Ectodermal cell (in vitro differentiated cells): ENCODE measurements at regions not wholly inside any gene's neighbourhood (a gene's known extent, or its start where the extent isn't known, plus 50 kb on each side); places are given as distances from the start of the nearest gene placed in this dataset.

Source experiments
- H3K27ac ChIP-seq: 2 replicates; pipeline ENCODE4 v1.7.0; 2013; ENCODE audit warnings: mild to moderate bottlenecking, low read depth, low read length; ENCODE audit not compliant: insufficient read depth, poor library complexity, severe bottlenecking
- H3K27me3 ChIP-seq: 2 replicates; pipeline ENCODE4 v1.7.0; 2013; ENCODE audit warnings: mild to moderate bottlenecking, low read length; ENCODE audit not compliant: insufficient read depth, control insufficient read depth, poor library complexity, severe bottlenecking
- H3K36me3 ChIP-seq: one replicate; pipeline ENCODE4 v1.7.0; 2013; ENCODE audit warnings: low read length; ENCODE audit not compliant: control insufficient read depth, insufficient read depth
- H3K4me1 ChIP-seq: one replicate; pipeline ENCODE4 v1.7.0; 2013; ENCODE audit warnings: low read length; ENCODE audit not compliant: control insufficient read depth, insufficient read depth
- H3K4me3 ChIP-seq: 2 replicates; pipeline ENCODE4 v1.7.0; 2013; ENCODE audit warnings: low read depth, low read length, control low read depth; ENCODE audit not compliant: insufficient read depth
- H3K9me3 ChIP-seq: 2 replicates; pipeline ENCODE4 v1.7.0; 2013; ENCODE audit warnings: mild to moderate bottlenecking, low read length, moderate library complexity; ENCODE audit not compliant: control insufficient read depth
- WGBS, 2 experiments: methylation state at CpG; one replicate each; pipeline ENCODE4 v1.1.7; 2013; ENCODE audit warnings: missing lambda C conversion rate in 2 of 2; 5-methylcytosine and 5-hydroxymethylcytosine counted together

DNA sequence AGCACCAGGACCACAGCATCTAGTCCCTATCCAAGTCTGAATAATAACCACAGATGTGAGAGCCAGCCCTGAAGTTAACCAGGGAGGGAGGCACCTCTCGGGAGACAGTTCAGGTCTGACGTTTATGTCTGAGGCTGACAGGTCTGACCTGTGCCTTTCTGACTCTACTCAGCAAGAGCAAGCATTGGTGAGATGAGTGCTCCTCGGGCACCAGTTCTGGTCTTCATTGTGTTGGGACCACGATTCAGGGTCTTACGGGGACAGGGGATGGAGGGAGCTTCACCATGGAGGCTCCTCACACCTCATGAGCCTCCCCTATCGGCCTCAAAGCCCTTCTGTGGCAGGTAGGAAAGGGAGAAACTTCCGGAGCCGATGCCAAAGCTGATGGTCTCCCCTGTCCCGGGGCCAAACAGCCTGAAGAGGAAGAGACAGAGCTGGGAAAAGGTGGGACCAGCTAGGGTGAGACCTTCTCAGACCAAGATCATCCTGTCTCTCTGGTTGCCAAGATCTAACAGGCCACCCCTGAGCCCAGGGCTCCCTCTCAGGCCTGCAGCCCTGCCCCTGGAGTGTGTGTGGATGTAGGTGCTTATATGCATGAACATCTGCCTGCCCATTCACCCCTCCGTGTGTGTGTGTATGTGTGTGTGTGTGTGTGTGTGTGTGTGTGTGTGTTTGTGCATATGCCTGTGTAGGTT lies 170.5 kb downstream of the VEGFA start:
- Histone ChIP-seq H3K36me3 (no peaks in the 10 kb centered on the region), H3K27me3 (no peaks in the 10 kb centered on the region), H3K27ac (no peak overlapping the region), H3K4me1 (peaks cover 9% of the 10 kb centered on the region), H3K9me3 (no peaks in the 10 kb centered on the region), H3K4me3 (no peak overlapping the region)
- WGBS, 2 experiments: 95 to 97% methylated on average over 10 of the region's 10 CpGs

DNA sequence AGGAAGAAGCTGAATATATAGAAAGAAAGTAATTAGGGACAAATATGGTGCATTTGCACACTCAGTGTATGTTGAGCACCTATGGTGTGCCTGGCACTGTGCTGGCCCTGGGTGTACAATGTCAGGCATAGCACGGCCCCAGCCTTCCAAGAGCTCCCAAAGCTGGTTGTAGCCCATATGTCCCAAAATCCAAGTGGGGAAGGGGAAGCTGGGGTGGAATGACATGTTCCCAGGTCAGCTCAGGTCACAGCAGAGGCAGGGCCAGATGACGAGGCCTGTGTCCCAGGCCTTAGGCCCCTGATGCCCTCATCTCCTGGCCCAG lies 170.0 kb downstream of the VEGFA start:
- Histone ChIP-seq H3K4me1 (peaks cover 9% of the 10 kb centered on the region), H3K27ac (no peak overlapping the region), H3K9me3 (no peaks in the 10 kb centered on the region), H3K4me3 (no peak overlapping the region), H3K27me3 (no peaks in the 10 kb centered on the region), H3K36me3 (no peaks in the 10 kb centered on the region)
- WGBS, 2 experiments: 93 to 96% methylated on average over 2 of the region's 2 CpGs

DNA sequence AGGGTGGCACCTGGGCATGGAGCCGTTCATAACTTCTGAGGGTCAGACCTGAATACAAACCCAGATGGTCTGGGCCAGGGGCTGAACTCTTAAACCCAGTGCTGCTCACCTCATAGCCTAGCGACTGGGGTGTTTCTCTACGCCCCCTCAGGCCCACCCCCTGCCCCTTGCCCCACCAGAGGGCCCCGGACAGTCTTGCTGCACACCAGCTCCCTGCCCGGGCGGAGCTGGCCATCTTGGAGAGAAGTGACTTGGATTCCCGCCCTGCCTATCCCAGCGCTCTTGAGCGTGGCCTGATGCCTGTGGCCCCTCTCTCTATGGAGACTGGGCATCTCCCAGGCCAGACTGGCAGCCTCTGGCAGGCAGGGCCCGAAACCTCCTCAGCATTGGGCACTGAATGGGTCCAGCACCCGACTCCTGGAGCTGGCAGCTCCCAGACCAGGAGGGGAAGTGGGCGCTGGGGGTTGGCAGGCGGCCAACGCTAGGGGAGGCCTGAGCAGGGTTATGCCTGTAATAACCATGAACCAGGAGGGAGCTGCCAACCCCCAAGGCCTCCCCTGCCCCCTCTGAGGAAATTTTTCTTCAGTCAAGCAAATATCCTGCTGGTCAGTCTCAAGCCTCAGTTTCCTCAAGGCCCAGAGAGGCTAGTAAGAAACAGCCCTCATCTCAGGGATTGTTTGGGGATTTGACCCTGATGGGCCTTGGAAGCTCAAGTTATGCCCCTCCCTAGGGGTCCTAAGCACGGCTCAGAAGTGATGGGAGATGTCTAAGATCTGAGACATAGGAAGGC lies 169.5 kb downstream of the VEGFA start:
- Histone ChIP-seq H3K36me3 (no peaks in the 10 kb centered on the region), H3K4me3 (no peak overlapping the region), H3K27me3 (no peaks in the 10 kb centered on the region), H3K4me1 (peaks cover 9% of the 10 kb centered on the region), H3K9me3 (no peaks in the 10 kb centered on the region), H3K27ac (no peak overlapping the region)
- 93% methylated on average over 15 of the region's 15 CpGs for WGBS, 2 experiments

DNA sequence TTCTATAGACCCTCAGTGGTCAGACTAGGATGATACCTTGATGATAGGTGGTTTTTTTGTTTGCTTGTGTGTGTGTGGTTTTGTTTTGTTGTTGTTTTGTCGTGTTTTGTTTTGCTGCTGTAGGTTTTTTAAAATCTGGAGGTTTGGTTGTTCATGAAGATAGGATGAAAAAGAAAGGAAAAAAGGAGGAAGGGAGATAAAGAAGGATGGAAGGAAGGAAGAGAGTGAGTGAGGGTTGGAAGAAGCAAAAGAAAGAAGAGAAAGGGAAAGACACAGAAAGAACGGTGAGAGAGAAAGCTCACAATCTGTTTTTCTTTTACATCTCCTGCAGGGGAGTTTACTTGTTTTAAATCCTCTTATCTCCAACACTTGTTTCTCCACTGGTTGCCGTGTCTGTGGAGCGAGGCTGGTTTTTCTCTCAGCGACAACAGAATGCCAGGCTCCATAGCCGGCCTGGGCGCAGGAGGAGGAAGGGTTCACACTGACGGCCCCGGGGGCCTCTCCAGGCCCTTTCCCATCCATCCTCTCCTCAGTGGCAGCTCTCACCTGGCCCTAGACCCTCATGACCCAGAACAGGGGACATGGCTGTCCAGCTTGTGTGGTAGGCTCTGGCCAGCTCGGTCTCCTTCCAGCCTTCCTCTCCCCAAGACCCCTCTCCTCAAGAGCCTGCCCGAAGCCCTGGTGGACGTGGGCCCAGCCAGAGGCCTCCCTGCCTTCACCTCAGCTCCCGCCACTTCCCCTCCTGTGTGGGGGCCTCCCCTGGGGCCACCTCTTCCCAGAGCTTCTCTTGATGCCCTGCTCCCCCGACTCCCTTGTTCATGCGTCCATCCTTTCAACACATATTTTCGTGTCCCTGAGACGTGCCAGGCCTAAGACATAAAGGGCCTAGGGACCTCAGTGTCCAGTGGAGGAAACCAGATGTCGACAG lies 168.4 kb downstream of the VEGFA start:
- Histone ChIP-seq H3K4me3 (no peak overlapping the region), H3K27ac (no peak overlapping the region), H3K27me3 (no peaks in the 10 kb centered on the region), H3K36me3 (no peaks in the 10 kb centered on the region), H3K9me3 (no peaks in the 10 kb centered on the region), H3K4me1 (peaks cover 11% of the 10 kb centered on the region)
- WGBS, 2 experiments: 86 to 87% methylated on average over 18 of the region's 18 CpGs

DNA sequence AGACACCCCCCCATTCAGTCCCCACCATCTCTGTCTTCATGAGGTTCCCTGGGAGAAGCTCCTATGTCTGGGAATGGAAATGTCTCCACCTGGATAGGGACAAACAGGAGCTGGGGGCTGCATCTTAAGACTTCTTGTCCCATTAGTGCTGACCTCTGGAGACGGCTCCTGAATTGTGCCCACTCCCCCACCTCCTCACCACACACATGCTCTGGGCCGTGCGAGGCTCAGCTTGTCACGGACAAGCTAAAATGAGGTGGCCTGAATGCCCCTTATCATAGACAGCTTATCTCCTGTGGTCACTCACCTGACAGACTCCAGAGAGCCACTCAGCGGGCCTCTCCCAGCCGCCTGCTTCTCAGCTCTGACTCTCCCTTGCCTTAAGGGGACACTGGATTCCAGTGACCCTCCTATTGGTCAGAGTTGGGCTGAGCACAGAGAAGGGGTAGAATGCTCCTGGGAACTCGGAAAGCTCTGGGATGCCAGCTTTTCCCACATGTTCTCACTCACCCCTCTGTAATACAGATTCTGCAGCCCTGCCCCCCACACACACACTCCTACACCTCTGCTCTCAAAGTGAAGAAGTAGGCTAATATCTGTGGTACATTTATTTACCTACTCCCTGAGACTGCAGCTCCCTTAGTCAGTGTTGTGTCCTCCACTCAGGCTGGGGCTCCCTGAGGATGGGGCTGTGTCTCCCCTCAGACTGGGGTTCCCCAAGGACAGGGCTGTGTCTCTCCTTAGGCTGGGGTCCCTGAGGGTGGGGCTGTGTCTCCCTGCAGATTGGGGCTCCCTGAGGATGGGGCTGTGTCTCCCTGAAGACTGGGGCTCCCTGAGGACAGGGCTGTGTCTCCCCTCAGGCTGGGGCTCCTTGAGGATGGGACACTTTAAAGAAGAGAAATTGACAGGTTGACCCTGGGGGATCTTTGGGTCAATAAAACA lies 167.5 kb downstream of the VEGFA start:
- H3K9me3 ChIP-seq: no peaks in the 10 kb centered on the region
- no peak overlapping the region for H3K27ac ChIP-seq
- WGBS, 2 experiments: 74 to 77% methylated on average over 7 of the region's 7 CpGs
- no peaks in the 10 kb centered on the region for H3K36me3 ChIP-seq
- H3K4me1 ChIP-seq: peaks cover 12% of the 10 kb centered on the region
- H3K4me3 ChIP-seq: no peak overlapping the region
- no peaks in the 10 kb centered on the region for H3K27me3 ChIP-seq

DNA sequence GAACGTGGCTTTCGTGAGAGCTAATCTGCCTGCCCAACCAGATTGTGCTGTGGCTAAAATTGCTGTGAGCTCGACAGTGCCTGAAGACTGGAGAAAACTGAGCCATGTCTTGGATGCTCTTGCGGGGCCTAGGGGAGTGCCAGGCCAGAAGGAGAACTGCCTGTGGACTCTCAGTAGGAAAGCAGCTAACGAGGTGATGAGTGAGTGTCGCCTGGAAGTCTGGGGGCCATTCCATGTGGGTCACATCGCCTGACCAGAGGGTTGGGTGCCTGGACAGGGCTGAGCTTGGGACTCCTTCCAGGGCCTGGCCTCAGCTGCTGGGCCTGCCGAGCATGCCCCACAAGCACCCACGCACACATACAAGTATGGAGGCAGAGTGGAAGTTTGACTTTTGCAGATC lies 166.5 kb downstream of the VEGFA start:
- H3K36me3 ChIP-seq: no peaks in the 10 kb centered on the region
- no peaks in the 10 kb centered on the region for H3K9me3 ChIP-seq
- H3K27me3 ChIP-seq: no peaks in the 10 kb centered on the region
- peaks cover 12% of the 10 kb centered on the region for H3K4me1 ChIP-seq
- no peak overlapping the region for H3K4me3 ChIP-seq
- H3K27ac ChIP-seq: no peak overlapping the region
- WGBS, 2 experiments: 88 to 92% methylated on average over 9 of the region's 9 CpGs

DNA sequence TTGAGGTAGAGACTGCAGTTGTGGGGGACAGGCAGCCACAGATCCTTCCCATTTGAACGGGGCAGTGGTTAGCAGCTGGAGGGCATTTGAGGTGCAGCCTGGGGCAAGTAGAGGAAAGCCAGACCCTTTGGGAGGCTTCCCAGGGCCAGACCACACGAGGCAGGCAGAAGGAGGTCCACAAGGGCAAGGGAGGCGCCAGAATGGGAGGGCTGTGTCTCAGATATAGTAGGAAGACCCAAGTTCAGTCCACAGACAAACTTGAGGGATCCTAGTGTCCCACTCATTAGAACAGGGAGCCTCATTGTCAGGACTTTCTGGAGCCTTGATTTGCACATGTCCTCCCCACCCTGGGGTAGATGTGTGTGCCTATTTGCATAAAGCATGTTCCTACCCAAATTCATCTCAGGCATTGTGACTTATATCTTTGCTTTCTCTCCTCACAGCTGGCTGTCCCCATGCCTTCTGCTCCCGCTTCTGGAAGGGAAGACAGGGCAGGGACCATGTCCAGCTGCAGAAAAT lies 166.0 kb downstream of the VEGFA start:
- H3K9me3 ChIP-seq: no peaks in the 10 kb centered on the region
- no peak overlapping the region for H3K4me3 ChIP-seq
- H3K27me3 ChIP-seq: no peaks in the 10 kb centered on the region
- H3K4me1 ChIP-seq: peaks cover 12% of the 10 kb centered on the region
- 88 to 94% methylated on average over 4 of the region's 4 CpGs for WGBS, 2 experiments
- no peaks in the 10 kb centered on the region for H3K36me3 ChIP-seq
- H3K27ac ChIP-seq: no peak overlapping the region

DNA sequence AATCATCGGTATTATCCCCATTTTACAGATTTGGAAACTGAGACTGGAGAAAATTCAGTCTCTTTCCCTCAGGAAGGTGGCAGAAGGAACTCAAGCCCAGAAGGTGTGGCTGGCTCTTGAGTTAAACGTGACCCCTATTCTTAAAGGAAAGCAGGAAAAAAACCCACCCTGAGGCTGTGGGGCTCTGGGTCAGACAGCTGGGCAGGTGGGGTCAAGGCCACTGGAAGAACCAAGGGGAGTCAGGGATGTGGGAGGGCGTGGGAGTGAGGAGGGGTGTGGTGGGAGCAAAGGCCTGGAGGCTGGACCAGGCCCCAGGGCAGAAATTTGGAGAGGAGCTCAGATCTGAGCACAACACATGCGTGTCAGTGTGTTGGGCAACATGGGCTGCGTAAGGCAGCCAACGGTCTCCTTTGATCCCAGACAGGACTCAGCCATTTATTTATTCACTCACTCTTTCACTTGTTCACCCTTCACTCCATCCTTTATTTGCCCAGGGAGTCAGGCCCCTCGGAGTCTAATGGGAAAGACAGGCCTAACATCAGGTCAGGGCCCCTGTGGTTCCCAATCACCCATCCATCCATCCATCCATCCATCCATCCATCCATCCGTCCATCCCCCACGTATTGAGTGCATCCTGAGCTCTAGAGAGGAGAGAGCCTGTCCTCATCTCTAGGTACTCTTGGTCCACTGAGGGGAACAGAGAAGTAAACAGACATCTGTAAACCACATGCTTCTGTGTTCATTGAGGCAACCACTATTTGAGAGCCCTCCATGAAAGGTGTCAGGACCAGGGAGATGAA lies 165.0 kb downstream of the VEGFA start:
- H3K4me3 ChIP-seq: no peak overlapping the region
- WGBS, 2 experiments: 77% methylated on average over 9 of the region's 9 CpGs
- H3K36me3 ChIP-seq: no peaks in the 10 kb centered on the region
- H3K9me3 ChIP-seq: no peaks in the 10 kb centered on the region
- no peak overlapping the region for H3K27ac ChIP-seq
- no peaks in the 10 kb centered on the region for H3K27me3 ChIP-seq
- H3K4me1 ChIP-seq: peaks cover 12% of the 10 kb centered on the region
